OCI-LY3 (cell line): ENCODE measurements at regions not wholly inside any gene's neighbourhood (a gene's known extent, or its start where the extent isn't known, plus 50 kb on each side); places are given as distances from the start of the nearest gene placed in this dataset.

Experiments
- EZH2phosphoT487 ChIP-seq: fragments of 200-600 bp; shearing (Covaris generic); IDR thresholded peaks from 2 replicates; pipeline ENCODE4 v1.6.1; 2018; ENCODE audit warnings: antibody characterized with exemption, mixed run types, low read depth
- TF ChIP-seq, protein P1 (sequence below): fragments of 200-600, 300-600 bp; sonication (generic); IDR thresholded peaks from 2 replicates; pipeline ENCODE4 v1.5.1; 2014; ENCODE audit warnings: antibody characterized with exemption, low read length, low read depth

DNA sequence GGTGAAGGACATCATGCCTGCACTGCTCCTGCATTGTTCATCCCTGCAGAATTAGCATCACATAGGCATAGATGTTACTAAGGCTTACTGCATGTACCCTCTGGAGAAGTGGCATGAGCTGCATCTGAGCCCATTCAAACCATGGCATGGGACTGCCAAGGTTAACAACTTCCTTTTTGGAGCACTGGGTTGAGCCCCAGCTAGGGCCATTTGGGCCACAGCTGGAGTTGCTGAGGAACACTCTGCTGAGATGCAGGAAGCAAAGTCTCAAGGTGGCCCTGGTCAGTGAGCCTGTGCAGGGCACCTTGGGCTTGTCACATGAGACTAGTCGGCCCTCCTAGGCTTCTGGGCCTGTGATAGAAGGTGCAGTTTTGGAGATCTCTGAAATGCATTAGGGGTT is 511.2 kb downstream of the C12orf50 start:
- TF ChIP-seq, protein P1, sequence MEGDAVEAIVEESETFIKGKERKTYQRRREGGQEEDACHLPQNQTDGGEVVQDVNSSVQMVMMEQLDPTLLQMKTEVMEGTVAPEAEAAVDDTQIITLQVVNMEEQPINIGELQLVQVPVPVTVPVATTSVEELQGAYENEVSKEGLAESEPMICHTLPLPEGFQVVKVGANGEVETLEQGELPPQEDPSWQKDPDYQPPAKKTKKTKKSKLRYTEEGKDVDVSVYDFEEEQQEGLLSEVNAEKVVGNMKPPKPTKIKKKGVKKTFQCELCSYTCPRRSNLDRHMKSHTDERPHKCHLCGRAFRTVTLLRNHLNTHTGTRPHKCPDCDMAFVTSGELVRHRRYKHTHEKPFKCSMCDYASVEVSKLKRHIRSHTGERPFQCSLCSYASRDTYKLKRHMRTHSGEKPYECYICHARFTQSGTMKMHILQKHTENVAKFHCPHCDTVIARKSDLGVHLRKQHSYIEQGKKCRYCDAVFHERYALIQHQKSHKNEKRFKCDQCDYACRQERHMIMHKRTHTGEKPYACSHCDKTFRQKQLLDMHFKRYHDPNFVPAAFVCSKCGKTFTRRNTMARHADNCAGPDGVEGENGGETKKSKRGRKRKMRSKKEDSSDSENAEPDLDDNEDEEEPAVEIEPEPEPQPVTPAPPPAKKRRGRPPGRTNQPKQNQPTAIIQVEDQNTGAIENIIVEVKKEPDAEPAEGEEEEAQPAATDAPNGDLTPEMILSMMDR: no peak
- no peak for TF ChIP-seq EZH2phosphoT487
